SK-N-MC (cell line): ENCODE measurements at regions not wholly inside any gene's neighbourhood (a gene's known extent, or its start where the extent isn't known, plus 50 kb on each side); places are given as distances from the start of the nearest gene placed in this dataset.

ENCODE experiments used
- EZH2 ChIP-seq: fragments of 200-600 bp; sonication (generic); IDR thresholded peaks from one replicate; pipeline ENCODE4 v1.6.1; 2017; ENCODE audit warnings: antibody characterized with exemption
- FOXP2 ChIP-seq: optimal IDR thresholded peaks from 2 replicates; pipeline ENCODE3; 2011; ENCODE audit warnings: mild to moderate bottlenecking, moderate library complexity; ENCODE audit not compliant: insufficient read depth; ENCODE audit errors: extremely low read length, control extremely low read depth
- POLR2AphosphoS5 ChIP-seq: IDR thresholded peaks from 2 replicates; pipeline ENCODE4 v1.6.1; 2012; ENCODE audit warnings: mild to moderate bottlenecking, low read depth, low read length, borderline replicate concordance

- TF ChIP-seq EZH2: no peak
- no peak for TF ChIP-seq POLR2AphosphoS5
- TF ChIP-seq FOXP2: no peak
Measured at GRCh38 chr3:116815831-116816588, 106.4 kb downstream of the TUSC7 start.
